ENCODE measurements at regions not wholly inside any gene's neighbourhood (a gene's known extent, or its start where the extent isn't known, plus 50 kb on each side); places are given as distances from the start of the nearest gene placed in this dataset.

GRCh38 chr4:95606739-95607138 lies 58.0 kb upstream of the UNC5C start:
- DNase-seq (ENCODE audit: low read depth in 1 of 2, low spot score in 1 of 2) = no peak
- 55% methylated on average over 7 of the region's 7 CpGs for WGBS (ENCODE audit: missing lambda C conversion rate)
- POLR2A ChIA-PET = no interaction called here

GRCh38 chr4:95603393-95603792 lies 54.6 kb upstream of the UNC5C start:
- POLR2A ChIA-PET = no interaction called here
- ATAC-seq (no peak), DNase-seq (ENCODE audit: low read depth in 1 of 2, low spot score in 1 of 2) (no peak), FAIRE-seq (no peak)
- 74% methylated on average over 4 of the region's 4 CpGs for WGBS (ENCODE audit: missing lambda C conversion rate)
- H3K27ac ChIP-seq = no peak overlapping the region
- no peak overlapping the region for H3K4me2 ChIP-seq
- H3K4me1 ChIP-seq = no peaks in the 10 kb centered on the region
- TF ChIP-seq KDM1A (IDR thresholded peaks at IDR 0.05; ENCODE audit: low read depth) (no peak), REST (IDR thresholded peaks at IDR 0.05) (no peak), GATA3 (IDR thresholded peaks at IDR 0.05; ENCODE audit: borderline replicate concordance) (no peak), EHMT2 (IDR thresholded peaks at IDR 0.05; ENCODE audit: low read depth) (no peak), RCOR1 (IDR thresholded peaks at IDR 0.05; ENCODE audit: low read depth, low read length) (no peak), KDM5A (IDR thresholded peaks at IDR 0.05) (no peak), MAX (IDR thresholded peaks at IDR 0.05) (no peak), NFE2L2 (conservative IDR thresholded peaks at IDR 0.05; ENCODE audit: low read length) (no peak)
- no peaks in the 10 kb centered on the region for H3K9me3 ChIP-seq
- CTCF ChIA-PET = no interaction called here
- H3K4me3 ChIP-seq = no peak overlapping the region

More at GRCh38 chr4:95606739-95607138, 58.0 kb upstream of the UNC5C start:
- no peak for TF ChIP-seq MAX (IDR thresholded peaks at IDR 0.05)
- TF ChIP-seq ELK1 (IDR thresholded peaks at IDR 0.05; ENCODE audit: low read depth, low read length) = no peak
- no peak for TF ChIP-seq ZFP36 (IDR thresholded peaks at IDR 0.05; ENCODE audit: borderline replicate concordance, partially characterized antibody)
- TF ChIP-seq PHF8 (IDR thresholded peaks at IDR 0.05; ENCODE audit: borderline replicate concordance, low read depth) = no peak
- TF ChIP-seq PBX3 (IDR thresholded peaks at IDR 0.05) = no peak
- no peak for TF ChIP-seq CBX2 (IDR thresholded peaks at IDR 0.05; ENCODE audit: borderline replicate concordance, low read depth)
- no peak for TF ChIP-seq KDM1A (IDR thresholded peaks at IDR 0.05; ENCODE audit: low read depth)
- TF ChIP-seq NPAS2 (CRISPR knock-in tag; IDR thresholded peaks at IDR 0.05; ENCODE audit: borderline replicate concordance) = no peak
- no peak for TF ChIP-seq FOXS1 (CRISPR knock-in tag; IDR thresholded peaks at IDR 0.05)
- no peak for TF ChIP-seq ZNF302 (CRISPR knock-in tag; IDR thresholded peaks at IDR 0.05)
- TF ChIP-seq USF2 (IDR thresholded peaks at IDR 0.05) = no peak
- no peak for TF ChIP-seq HEYL (CRISPR knock-in tag; IDR thresholded peaks at IDR 0.05)
- TF ChIP-seq RNF2 (IDR thresholded peaks at IDR 0.05; ENCODE audit: borderline replicate concordance, low read depth) = no peak
- no peak for TF ChIP-seq E2F6 (IDR thresholded peaks at IDR 0.05; ENCODE audit: borderline replicate concordance, low read depth)
- TF ChIP-seq FOSL2 (IDR thresholded peaks at IDR 0.05) = no peak
- no peak for TF ChIP-seq FOSL2 (CRISPR knock-in tag; IDR thresholded peaks at IDR 0.05)
- TF ChIP-seq NFE2L2 (conservative IDR thresholded peaks at IDR 0.05; ENCODE audit: low read length) = no peak
- TF ChIP-seq HMGXB4 (CRISPR knock-in tag; IDR thresholded peaks at IDR 0.05; ENCODE audit: borderline replicate concordance) = no peak
- TF ChIP-seq NR3C1 (IDR thresholded peaks at IDR 0.05) = no peak
- no peak for TF ChIP-seq HOXA7 (CRISPR knock-in tag; IDR thresholded peaks at IDR 0.05)
- no peak for TF ChIP-seq MAZ (IDR thresholded peaks at IDR 0.05; ENCODE audit: borderline replicate concordance, low read depth, low read length)
- Histone ChIP-seq H3K4me2 (no peak overlapping the region), H3K4me1 (no peaks in the 10 kb centered on the region), H3K4me3 (no peak overlapping the region), H3K9me3 (no peaks in the 10 kb centered on the region), H3K27ac (no peak overlapping the region)
- no peak for FAIRE-seq
- CTCF ChIA-PET = no interaction called here
- ATAC-seq = no peak
